ENCODE measurements at regions not wholly inside any gene's neighbourhood (a gene's known extent, or its start where the extent isn't known, plus 50 kb on each side); places are given as distances from the start of the nearest gene placed in this dataset.

GRCh38 chr12:67562513-67563287, 85.8 kb upstream of the DYRK2 start:
- Histone ChIP-seq H3K4me1 (ENCODE audit: low read depth) (peaks cover 11% of the 10 kb centered on the region), H3K36me3 (no peaks in the 10 kb centered on the region), H3K9me3 (ENCODE audit: low read depth) (no peaks in the 10 kb centered on the region)

GRCh38 chr12:67568055-67568454, 80.5 kb upstream of the DYRK2 start:
- no peak overlapping the region for H3K27ac ChIP-seq
- no peak overlapping the region for H3K4me3 ChIP-seq
- no peaks in the 10 kb centered on the region for H3K9me3 ChIP-seq (ENCODE audit: low read depth)
- no peaks in the 10 kb centered on the region for H3K27me3 ChIP-seq
- no peaks in the 10 kb centered on the region for H3K36me3 ChIP-seq
- H3K4me1 ChIP-seq (ENCODE audit: low read depth): no peaks in the 10 kb centered on the region
- DNase-seq (ENCODE audit: low read depth in 1 of 2, low spot score in 1 of 2): no peak
- TF ChIP-seq CTCF (IDR thresholded peaks at IDR 0.05; ENCODE audit: low read depth, low read length): no peak

More at GRCh38 chr12:67562513-67563287, 85.8 kb upstream of the DYRK2 start:
- TF ChIP-seq CTCF (IDR thresholded peaks at IDR 0.05; ENCODE audit: low read depth, low read length): no peak
- no peak for DNase-seq (ENCODE audit: low read depth in 1 of 2, low spot score in 1 of 2)
- Histone ChIP-seq H3K4me3 (no peak overlapping the region), H3K27ac (no peak overlapping the region), H3K27me3 (no peaks in the 10 kb centered on the region)

GRCh38 chr12:67572492-67572891, 76.1 kb upstream of the DYRK2 start:
- Histone ChIP-seq H3K4me1 (ENCODE audit: low read depth) (no peaks in the 10 kb centered on the region), H3K36me3 (no peaks in the 10 kb centered on the region), H3K9me3 (ENCODE audit: low read depth) (no peaks in the 10 kb centered on the region), H3K4me3 (no peak overlapping the region), H3K27me3 (no peaks in the 10 kb centered on the region), H3K27ac (no peak overlapping the region)
- no peak for DNase-seq (ENCODE audit: low read depth in 1 of 2, low spot score in 1 of 2)
- no peak for TF ChIP-seq CTCF (IDR thresholded peaks at IDR 0.05; ENCODE audit: low read depth, low read length)

- Histone ChIP-seq H3K36me3 (no peaks in the 10 kb centered on the region), H3K9me3 (ENCODE audit: low read depth) (no peaks in the 10 kb centered on the region), H3K4me1 (ENCODE audit: low read depth) (no peaks in the 10 kb centered on the region), H3K27me3 (no peaks in the 10 kb centered on the region), H3K27ac (no peak overlapping the region), H3K4me3 (no peak overlapping the region)
- TF ChIP-seq CTCF (IDR thresholded peaks at IDR 0.05; ENCODE audit: low read depth, low read length): no peak
- DNase-seq (ENCODE audit: low read depth in 1 of 2, low spot score in 1 of 2): no peak
Observed at GRCh38 chr12:67573566-67573965, 75.0 kb upstream of the DYRK2 start.

- Histone ChIP-seq H3K4me3 (no peak overlapping the region), H3K27ac (no peak overlapping the region), H3K36me3 (no peaks in the 10 kb centered on the region), H3K9me3 (ENCODE audit: low read depth) (no peaks in the 10 kb centered on the region), H3K27me3 (no peaks in the 10 kb centered on the region), H3K4me1 (ENCODE audit: low read depth) (no peaks in the 10 kb centered on the region)
- peak in 1 of 2 donors; percentile 12 for DNase-seq (ENCODE audit: low read depth in 1 of 2, low spot score in 1 of 2)
- TF ChIP-seq CTCF (IDR thresholded peaks at IDR 0.05; ENCODE audit: low read depth, low read length): no peak
Observed at GRCh38 chr12:67578976-67579661, 69.4 kb upstream of the DYRK2 start.

Data from cardiac muscle cell (in vitro differentiated cells and primary cell).